ENCODE measurements at regions not wholly inside any gene's neighbourhood (a gene's known extent, or its start where the extent isn't known, plus 50 kb on each side); places are given as distances from the start of the nearest gene placed in this dataset.
A peak's percentile ranks its signal among the peaks of the same experiment; 100 is the strongest.

DNA sequence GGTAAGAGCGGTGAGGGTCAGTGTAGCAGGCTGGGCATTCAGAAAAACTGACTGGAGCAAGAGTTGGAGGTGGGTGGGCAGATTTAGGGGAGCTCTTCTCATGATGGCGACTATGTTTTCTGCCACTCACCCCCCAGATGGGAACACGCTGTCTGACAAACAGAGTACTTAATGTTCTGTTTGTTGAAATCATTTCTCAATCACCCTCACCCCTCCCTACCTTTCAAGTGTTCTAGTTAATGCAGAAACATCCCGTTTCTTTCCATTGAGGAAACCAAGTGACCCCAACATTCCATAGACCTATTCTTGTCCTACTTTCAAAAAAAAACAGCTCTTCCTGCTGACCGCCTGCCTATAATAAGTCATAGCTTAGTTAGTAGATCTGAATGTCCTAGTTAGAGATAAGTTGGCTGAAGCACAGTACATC lies 132.5 kb upstream of the NEDD9 start:
- peaks cover 0 to 2% of the 10 kb centered on the region in 2 donors for H3K4me1 ChIP-seq (ENCODE audit: control insufficient read depth in 1 of 2, insufficient read depth in 2 of 2, low read length in 2 of 2)
- peak; percentile 64 for ATAC-seq (ENCODE audit: low FRiP score)

DNA sequence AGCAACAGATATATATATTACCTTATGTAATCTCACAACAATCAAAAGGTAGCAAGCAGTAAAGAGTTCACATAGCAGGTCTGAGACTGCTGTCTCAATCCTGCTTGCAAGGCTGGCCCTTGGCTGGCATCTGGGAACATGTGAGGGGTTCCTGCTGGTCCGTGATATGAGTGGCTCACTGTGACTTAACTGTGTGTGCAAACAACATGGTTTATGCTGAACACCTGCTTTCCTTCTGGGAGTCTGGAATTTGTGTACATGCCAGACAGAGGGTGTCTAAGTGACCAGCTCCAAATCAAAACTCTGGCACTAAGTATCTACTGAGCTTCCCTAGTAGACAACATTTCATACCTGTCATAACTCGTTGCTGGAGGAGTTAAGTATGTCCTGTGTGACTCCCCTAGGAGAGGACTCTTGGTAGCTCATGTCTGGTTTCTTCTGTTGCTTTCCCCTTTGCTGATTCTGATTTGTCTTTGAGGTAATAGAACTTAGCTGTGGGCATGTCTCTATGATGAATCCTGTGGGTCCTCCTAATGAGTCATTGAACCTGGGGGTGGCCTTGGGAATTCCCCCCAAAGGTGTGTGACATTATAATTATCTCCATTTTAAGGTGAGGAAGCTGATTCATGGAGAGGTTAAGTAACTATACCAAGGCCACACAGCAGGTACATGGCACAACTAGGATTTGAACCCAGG lies 131.6 kb upstream of the NEDD9 start:
- 59 to 79% methylated on average over 2 of the region's 2 CpGs for whole genome bisulfite sequencing, 2 donors
- Histone ChIP-seq H3K27me3 (ENCODE audit: control insufficient read depth in 1 of 2, insufficient read depth in 2 of 2, low read length in 1 of 2) (no peaks in the 10 kb centered on the region), H3K27ac (ENCODE audit: low read depth in 1 of 2, low read length in 2 of 2) (peak overlapping the region in 1 of 2 donors; percentile 57), H3K36me3 (ENCODE audit: control insufficient read depth in 1 of 2, insufficient read depth in 2 of 2, low read length in 1 of 2) (no peaks in the 10 kb centered on the region), H3K9me3 (ENCODE audit: control insufficient read depth, low read length) (no peaks in the 10 kb centered on the region), H3K4me3 (ENCODE audit: low read length in 2 of 2) (no peak overlapping the region), H3K4me1 (ENCODE audit: control insufficient read depth in 1 of 2, insufficient read depth in 2 of 2, low read length in 2 of 2) (peaks cover 0 to 2% of the 10 kb centered on the region in 2 donors)
- DNase-seq, result no peak
- intact Hi-C loops (cut with DNase I), result no loop called here
- no peak for ATAC-seq (ENCODE audit: low FRiP score)

More for the DNA sequence above, 132.5 kb upstream of the NEDD9 start:
- 59 to 78% methylated on average over 5 of the region's 5 CpGs for WGBS, 2 donors
- no peak overlapping the region for H3K4me3 ChIP-seq (ENCODE audit: low read length in 2 of 2)
- no peak for DNase-seq
- no peaks in the 10 kb centered on the region for H3K9me3 ChIP-seq (ENCODE audit: control insufficient read depth, low read length)
- intact Hi-C loops (cut with DNase I), result loop anchor here in 1 of 2 donors (5.0 kb wide), 2 partner anchors 42 to 133 kb away; partner anchors contain the start of gene NEDD9
- peak overlapping the region in 1 of 2 donors; percentile 72 for H3K27ac ChIP-seq (ENCODE audit: low read depth in 1 of 2, low read length in 2 of 2)
- H3K36me3 ChIP-seq (ENCODE audit: control insufficient read depth in 1 of 2, insufficient read depth in 2 of 2, low read length in 1 of 2), result no peaks in the 10 kb centered on the region
- H3K27me3 ChIP-seq (ENCODE audit: control insufficient read depth in 1 of 2, insufficient read depth in 2 of 2, low read length in 1 of 2), result no peaks in the 10 kb centered on the region

DNA sequence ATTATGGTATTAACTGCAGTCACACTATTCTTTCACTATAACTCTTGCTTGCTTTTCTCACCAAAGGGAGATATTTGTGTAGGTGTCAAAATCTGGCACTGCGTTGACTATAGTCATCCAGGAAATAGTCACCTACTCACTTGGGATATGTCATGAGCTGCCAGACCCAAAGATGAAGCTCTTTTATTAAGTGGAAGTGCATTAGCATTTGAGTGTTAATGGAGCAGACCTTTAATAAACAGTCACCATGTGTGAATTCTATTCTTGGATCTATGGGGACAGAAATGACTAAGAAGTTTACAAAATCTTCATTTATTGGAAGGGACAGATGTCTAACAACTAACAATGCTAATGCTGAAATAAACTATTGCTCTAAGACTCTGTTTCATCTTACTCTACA lies 130.1 kb upstream of the NEDD9 start:
- ATAC-seq (ENCODE audit: low FRiP score) (no peak), DNase-seq (no peak)
- no peak overlapping the region for H3K27ac ChIP-seq (ENCODE audit: low read depth in 1 of 2, low read length in 2 of 2)
- H3K4me3 ChIP-seq (ENCODE audit: low read length in 2 of 2), result no peak overlapping the region
- H3K9me3 ChIP-seq (ENCODE audit: control insufficient read depth, low read length), result no peaks in the 10 kb centered on the region
- intact Hi-C loops (cut with DNase I), result no loop called here
- peaks cover 0 to 2% of the 10 kb centered on the region in 2 donors for H3K4me1 ChIP-seq (ENCODE audit: control insufficient read depth in 1 of 2, insufficient read depth in 2 of 2, low read length in 2 of 2)
- 62 to 69% methylated on average over 1 of the region's 1 CpG for WGBS, 2 donors
- no peaks in the 10 kb centered on the region for H3K27me3 ChIP-seq (ENCODE audit: control insufficient read depth in 1 of 2, insufficient read depth in 2 of 2, low read length in 1 of 2)
- H3K36me3 ChIP-seq (ENCODE audit: control insufficient read depth in 1 of 2, insufficient read depth in 2 of 2, low read length in 1 of 2), result no peaks in the 10 kb centered on the region

DNA sequence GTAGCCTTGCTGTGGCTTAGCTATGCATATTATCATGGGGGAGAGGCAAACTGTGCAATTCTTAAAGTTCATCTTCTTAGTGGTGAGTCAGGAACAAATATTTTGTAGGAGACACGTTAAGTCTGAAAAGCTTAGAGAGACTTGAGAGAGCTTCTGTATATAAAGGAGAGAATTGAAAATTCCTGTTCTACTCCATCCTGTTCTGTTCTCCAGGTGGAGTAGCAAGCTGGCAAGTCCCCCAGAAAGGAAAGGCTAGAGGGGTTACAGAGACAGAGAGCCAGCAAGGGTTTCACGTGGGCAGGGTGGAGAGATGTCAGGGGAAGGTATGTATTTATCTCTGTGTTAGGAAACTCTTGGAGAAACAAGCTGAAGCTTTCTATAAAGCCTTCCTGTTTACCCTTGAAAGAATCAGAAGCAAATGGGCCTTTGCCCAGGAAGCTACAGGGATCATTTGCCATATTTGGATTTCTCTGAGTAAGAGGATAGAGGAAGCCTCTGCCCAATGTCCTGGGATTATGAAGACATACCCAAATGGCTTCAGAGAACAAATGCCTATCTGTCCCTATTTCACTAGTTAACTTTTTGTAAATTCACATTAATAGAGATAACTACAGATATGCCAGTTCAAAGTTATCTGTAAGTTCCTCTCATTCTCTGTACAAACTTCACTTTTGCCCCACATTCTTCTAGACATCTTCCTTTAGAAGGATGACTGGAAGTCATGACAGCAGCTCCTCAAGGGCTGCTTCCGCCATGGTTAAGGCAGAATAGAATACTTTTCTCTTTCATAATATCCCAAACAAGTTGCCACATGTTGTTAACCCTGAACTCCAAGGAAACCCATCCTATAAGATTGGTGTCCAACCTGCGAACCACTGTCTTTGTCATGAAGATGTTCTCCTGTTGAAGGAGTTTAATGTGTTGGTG lies 126.7 kb upstream of the NEDD9 start:
- intact Hi-C loops (cut with DNase I), result loop anchor here in 1 of 2 donors (10.0 kb wide), 1 partner anchor 56 kb away; no protein-coding TSS in a partner anchor
- H3K36me3 ChIP-seq (ENCODE audit: control insufficient read depth in 1 of 2, insufficient read depth in 2 of 2, low read length in 1 of 2), result no peaks in the 10 kb centered on the region

DNA sequence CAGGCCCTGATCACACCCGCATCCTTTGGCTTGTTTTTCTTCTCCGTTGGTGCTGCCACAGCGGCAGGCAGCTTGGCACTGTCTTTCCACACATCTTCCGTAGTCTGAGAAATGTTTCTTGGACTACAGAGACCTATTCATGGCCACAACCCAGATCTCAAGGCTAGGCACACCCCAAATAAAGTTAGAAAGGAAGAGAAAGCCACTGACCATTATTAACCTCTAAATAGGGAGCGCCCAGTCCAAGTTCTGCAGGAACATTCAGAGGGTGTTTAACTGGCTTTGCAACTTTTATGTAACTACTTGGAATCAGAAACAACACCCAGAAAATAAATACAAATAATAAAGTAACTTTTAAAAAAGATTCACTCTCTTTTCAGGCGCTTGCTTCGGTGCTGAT lies 124.8 kb upstream of the NEDD9 start:
- no peaks in the 10 kb centered on the region for H3K9me3 ChIP-seq (ENCODE audit: control insufficient read depth, low read length)
- H3K4me1 ChIP-seq (ENCODE audit: control insufficient read depth in 1 of 2, insufficient read depth in 2 of 2, low read length in 2 of 2), result peaks cover 0 to 2% of the 10 kb centered on the region in 2 donors
- H3K4me3 ChIP-seq (ENCODE audit: low read length in 2 of 2), result no peak overlapping the region
- WGBS, 2 donors, result 91% methylated on average over 7 of the region's 7 CpGs
- intact Hi-C loops (cut with DNase I), result loop anchor here in 1 of 2 donors (10.0 kb wide), 1 partner anchor 58 kb away; no protein-coding TSS in a partner anchor
- H3K27ac ChIP-seq (ENCODE audit: low read depth in 1 of 2, low read length in 2 of 2), result no peak overlapping the region
- DNase-seq (no peak), ATAC-seq (ENCODE audit: low FRiP score) (no peak)
- no peaks in the 10 kb centered on the region for H3K36me3 ChIP-seq (ENCODE audit: control insufficient read depth in 1 of 2, insufficient read depth in 2 of 2, low read length in 1 of 2)
- no peaks in the 10 kb centered on the region for H3K27me3 ChIP-seq (ENCODE audit: control insufficient read depth in 1 of 2, insufficient read depth in 2 of 2, low read length in 1 of 2)

More for the DNA sequence above, 126.7 kb upstream of the NEDD9 start:
- H3K9me3 ChIP-seq (ENCODE audit: control insufficient read depth, low read length), result no peaks in the 10 kb centered on the region
- DNase-seq (no peak), ATAC-seq (ENCODE audit: low FRiP score) (no peak)
- H3K27ac ChIP-seq (ENCODE audit: low read depth in 1 of 2, low read length in 2 of 2), result no peak overlapping the region
- H3K4me1 ChIP-seq (ENCODE audit: control insufficient read depth in 1 of 2, insufficient read depth in 2 of 2, low read length in 2 of 2), result peaks cover 0 to 2% of the 10 kb centered on the region in 2 donors
- no peak overlapping the region for H3K4me3 ChIP-seq (ENCODE audit: low read length in 2 of 2)
- 86 to 90% methylated on average over 4 of the region's 4 CpGs for WGBS, 2 donors
- no peaks in the 10 kb centered on the region for H3K27me3 ChIP-seq (ENCODE audit: control insufficient read depth in 1 of 2, insufficient read depth in 2 of 2, low read length in 1 of 2)

DNA sequence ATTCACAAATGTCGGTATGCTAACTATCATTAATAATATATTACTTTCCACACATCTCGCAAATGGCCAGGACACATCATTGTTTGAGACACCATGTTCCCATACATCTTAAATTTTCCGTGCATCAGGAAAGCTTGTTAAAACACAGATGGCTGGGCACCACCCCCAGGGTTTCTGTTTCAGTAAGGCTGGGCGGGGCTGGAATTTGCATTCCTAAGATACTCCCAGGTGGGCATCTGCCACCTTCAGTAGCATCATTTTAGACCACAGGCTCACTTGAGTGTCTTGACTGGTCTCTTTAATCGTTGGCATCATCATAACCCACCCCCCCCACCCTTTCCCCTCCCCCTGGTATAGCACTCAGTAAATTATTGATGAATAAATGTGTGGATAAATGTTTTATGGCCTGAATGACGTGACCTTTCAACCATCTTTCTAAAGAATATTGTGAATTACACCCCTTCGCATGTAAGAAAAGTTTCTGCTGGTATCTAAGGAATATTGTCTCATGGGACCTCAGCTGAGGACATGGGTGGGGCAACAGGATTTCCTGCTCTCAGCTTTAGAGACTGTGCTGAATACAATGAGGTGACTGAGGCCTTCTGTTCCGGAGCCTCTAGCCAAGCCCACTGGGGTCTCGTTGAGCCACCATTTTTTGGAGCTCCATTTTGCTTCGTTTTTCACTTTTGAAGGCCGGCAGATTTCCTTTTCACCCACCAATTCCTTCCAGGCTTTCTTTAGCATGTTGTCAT lies 124.1 kb upstream of the NEDD9 start:
- 92% methylated on average over 11 of the region's 11 CpGs for WGBS, 2 donors
- H3K4me1 ChIP-seq (ENCODE audit: control insufficient read depth in 1 of 2, insufficient read depth in 2 of 2, low read length in 2 of 2), result peaks cover 0 to 2% of the 10 kb centered on the region in 2 donors

DNA sequence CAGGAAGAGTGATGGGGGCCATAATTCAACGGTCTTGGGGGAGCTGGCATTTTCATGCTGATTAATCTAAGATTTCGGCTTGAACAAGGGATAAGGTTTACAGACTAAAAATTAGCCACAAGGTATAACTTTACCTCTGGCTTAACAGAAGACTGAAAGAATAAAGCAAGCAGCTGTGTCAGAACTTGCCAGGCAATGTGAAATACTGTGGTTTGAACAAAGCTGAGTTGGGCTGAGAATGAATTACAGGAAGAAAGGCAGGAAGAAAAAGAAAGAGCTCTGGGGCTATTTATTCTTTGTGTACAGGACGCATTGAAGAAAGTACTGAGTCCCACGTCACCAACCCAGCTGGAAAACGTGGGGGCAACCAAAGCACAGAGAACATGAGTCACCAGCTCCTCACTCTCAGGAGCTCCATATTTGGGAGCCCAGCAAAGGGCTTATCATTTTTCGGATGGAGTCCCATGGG lies 121.5 kb upstream of the NEDD9 start:
- no peaks in the 10 kb centered on the region for H3K9me3 ChIP-seq (ENCODE audit: control insufficient read depth, low read length)
- ATAC-seq (ENCODE audit: low FRiP score), result peak; percentile 85
- H3K4me3 ChIP-seq (ENCODE audit: low read length in 2 of 2), result no peak overlapping the region
- peak; percentile 79 to 85 for DNase-seq
- intact Hi-C loops (cut with DNase I), result loop anchor here (1.0 to 10.0 kb wide), 3 partner anchors 36 to 61 kb away; no protein-coding TSS in a partner anchor
- no peaks in the 10 kb centered on the region for H3K36me3 ChIP-seq (ENCODE audit: control insufficient read depth in 1 of 2, insufficient read depth in 2 of 2, low read length in 1 of 2)
- 3 to 10% methylated on average over 6 of the region's 6 CpGs for WGBS, 2 donors
- H3K4me1 ChIP-seq (ENCODE audit: control insufficient read depth in 1 of 2, insufficient read depth in 2 of 2, low read length in 2 of 2), result peaks cover 0 to 2% of the 10 kb centered on the region in 2 donors
- no peaks in the 10 kb centered on the region for H3K27me3 ChIP-seq (ENCODE audit: control insufficient read depth in 1 of 2, insufficient read depth in 2 of 2, low read length in 1 of 2)
- H3K27ac ChIP-seq (ENCODE audit: low read depth in 1 of 2, low read length in 2 of 2), result peak overlapping the region; percentile 90 to 98

More for the DNA sequence above, 124.1 kb upstream of the NEDD9 start:
- Histone ChIP-seq H3K27ac (ENCODE audit: low read depth in 1 of 2, low read length in 2 of 2) (no peak overlapping the region), H3K27me3 (ENCODE audit: control insufficient read depth in 1 of 2, insufficient read depth in 2 of 2, low read length in 1 of 2) (no peaks in the 10 kb centered on the region), H3K9me3 (ENCODE audit: control insufficient read depth, low read length) (no peaks in the 10 kb centered on the region), H3K36me3 (ENCODE audit: control insufficient read depth in 1 of 2, insufficient read depth in 2 of 2, low read length in 1 of 2) (no peaks in the 10 kb centered on the region), H3K4me3 (ENCODE audit: low read length in 2 of 2) (no peak overlapping the region)
- ATAC-seq (ENCODE audit: low FRiP score) (peak; percentile 62), DNase-seq (no peak)
- intact Hi-C loops (cut with DNase I), result loop anchor here in 1 of 2 donors (10.0 kb wide), 1 partner anchor 58 kb away; no protein-coding TSS in a partner anchor

DNA sequence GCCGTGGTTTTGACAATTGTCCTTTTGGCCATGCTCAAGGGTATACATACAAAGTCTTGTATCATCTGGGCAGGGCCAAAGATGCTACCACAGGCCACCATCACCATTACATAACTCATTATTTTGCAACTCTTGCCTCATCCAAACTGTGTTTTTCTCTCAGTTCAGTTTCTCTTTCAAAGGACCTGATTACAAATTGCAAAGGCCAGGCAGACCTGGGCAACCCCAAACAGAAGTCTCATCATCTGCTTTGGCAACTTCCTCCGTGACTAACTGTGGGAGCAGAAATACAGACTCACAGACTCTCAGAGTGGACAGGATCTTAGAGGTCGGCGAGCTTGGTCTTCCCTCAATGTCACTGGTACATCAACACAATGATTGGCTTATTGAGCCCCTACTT lies 117.8 kb upstream of the NEDD9 start:
- Histone ChIP-seq H3K9me3 (ENCODE audit: control insufficient read depth, low read length) (no peaks in the 10 kb centered on the region), H3K4me3 (ENCODE audit: low read length in 2 of 2) (no peak overlapping the region), H3K36me3 (ENCODE audit: control insufficient read depth in 1 of 2, insufficient read depth in 2 of 2, low read length in 1 of 2) (no peaks in the 10 kb centered on the region), H3K27me3 (ENCODE audit: control insufficient read depth in 1 of 2, insufficient read depth in 2 of 2, low read length in 1 of 2) (no peaks in the 10 kb centered on the region), H3K4me1 (ENCODE audit: control insufficient read depth in 1 of 2, insufficient read depth in 2 of 2, low read length in 2 of 2) (peaks cover 0 to 2% of the 10 kb centered on the region in 2 donors), H3K27ac (ENCODE audit: low read depth in 1 of 2, low read length in 2 of 2) (no peak overlapping the region)
- DNase-seq, result no peak
- 93 to 96% methylated on average over 4 of the region's 4 CpGs for WGBS, 2 donors
- intact Hi-C loops (cut with DNase I), result loop anchor here (5.0 to 10.0 kb wide), 2 partner anchors 62 to 65 kb away; no protein-coding TSS in a partner anchor
- ATAC-seq (ENCODE audit: low FRiP score), result no peak

Data from aorta (tissue), 5 donors.